GM12865 (cell line): ENCODE measurements at regions not wholly inside any gene's neighbourhood (a gene's known extent, or its start where the extent isn't known, plus 50 kb on each side); places are given as distances from the start of the nearest gene placed in this dataset.
A peak's percentile ranks its signal among the peaks of the same experiment; 100 is the strongest.
"Not testable (repeated sequence)": the region's sequence is repeated elsewhere in the genome, so short reads cannot be mapped to it uniquely, and the experiment has no call there.

Experiments
- DNase-seq: peaks from one replicate; pipeline ENCODE4 v3.0.0; 2010; ENCODE audit warnings: low read depth
- H3K4me3 ChIP-seq: 2 replicates; pipeline ENCODE4 v1.5.1; 2011; ENCODE audit warnings: mild to moderate bottlenecking, low read depth, low read length, control low read depth
- TF ChIP-seq, protein P1 (sequence below): IDR thresholded peaks from 2 replicates; pipeline ENCODE4 v1.5.1; 2011; ENCODE audit warnings: low read length, control low read depth, low read depth, inconsistent platforms; ENCODE audit not compliant: insufficient read depth; ENCODE audit errors: missing control alignments

DNA sequence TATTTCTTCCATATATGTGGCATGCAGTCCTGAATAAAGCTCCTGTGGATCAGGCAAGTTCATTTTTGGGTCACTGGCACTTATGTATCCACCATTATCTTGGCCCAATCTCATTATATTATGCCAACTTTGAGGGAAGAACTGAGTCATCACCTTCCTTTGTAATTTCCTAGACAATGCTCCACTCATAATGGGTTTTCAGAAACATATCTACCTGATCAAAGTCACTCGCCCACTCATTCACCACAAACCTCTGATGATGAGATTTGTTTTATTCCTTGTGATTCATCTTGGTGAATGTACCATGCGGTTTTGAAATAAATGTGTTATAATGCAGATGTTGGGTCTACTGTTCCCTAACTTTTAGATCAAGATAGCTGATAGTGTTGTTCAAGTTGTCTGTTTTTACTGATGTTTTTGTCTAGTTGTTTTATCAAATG is 525.8 kb downstream of the KIF20B start:
- DNase-seq, result no peak
- TF ChIP-seq, protein P1, sequence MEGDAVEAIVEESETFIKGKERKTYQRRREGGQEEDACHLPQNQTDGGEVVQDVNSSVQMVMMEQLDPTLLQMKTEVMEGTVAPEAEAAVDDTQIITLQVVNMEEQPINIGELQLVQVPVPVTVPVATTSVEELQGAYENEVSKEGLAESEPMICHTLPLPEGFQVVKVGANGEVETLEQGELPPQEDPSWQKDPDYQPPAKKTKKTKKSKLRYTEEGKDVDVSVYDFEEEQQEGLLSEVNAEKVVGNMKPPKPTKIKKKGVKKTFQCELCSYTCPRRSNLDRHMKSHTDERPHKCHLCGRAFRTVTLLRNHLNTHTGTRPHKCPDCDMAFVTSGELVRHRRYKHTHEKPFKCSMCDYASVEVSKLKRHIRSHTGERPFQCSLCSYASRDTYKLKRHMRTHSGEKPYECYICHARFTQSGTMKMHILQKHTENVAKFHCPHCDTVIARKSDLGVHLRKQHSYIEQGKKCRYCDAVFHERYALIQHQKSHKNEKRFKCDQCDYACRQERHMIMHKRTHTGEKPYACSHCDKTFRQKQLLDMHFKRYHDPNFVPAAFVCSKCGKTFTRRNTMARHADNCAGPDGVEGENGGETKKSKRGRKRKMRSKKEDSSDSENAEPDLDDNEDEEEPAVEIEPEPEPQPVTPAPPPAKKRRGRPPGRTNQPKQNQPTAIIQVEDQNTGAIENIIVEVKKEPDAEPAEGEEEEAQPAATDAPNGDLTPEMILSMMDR, result no peak

DNA sequence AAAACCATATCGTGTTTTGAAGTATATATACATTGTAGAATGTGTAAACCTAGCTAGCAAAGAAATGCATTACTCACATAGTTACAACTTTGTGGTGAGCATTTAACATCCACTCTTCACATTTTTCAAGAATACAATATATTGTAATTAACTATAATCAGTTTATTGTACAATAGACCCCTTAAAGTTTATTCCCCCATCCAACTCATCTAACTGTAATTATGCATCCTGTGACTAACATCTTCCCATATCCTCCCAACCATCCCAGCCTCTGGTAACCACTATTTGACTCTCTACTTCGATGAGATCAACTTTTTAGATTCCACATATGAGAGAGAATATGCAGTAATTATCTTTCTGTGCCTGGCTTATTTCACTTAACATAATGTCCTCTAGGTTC is 526.4 kb downstream of the KIF20B start:
- DNase-seq, result no peak
- TF ChIP-seq, protein P1, result no peak

More for the DNA sequence above, 525.8 kb downstream of the KIF20B start:
- H3K4me3 ChIP-seq, result no peak overlapping the region

DNA sequence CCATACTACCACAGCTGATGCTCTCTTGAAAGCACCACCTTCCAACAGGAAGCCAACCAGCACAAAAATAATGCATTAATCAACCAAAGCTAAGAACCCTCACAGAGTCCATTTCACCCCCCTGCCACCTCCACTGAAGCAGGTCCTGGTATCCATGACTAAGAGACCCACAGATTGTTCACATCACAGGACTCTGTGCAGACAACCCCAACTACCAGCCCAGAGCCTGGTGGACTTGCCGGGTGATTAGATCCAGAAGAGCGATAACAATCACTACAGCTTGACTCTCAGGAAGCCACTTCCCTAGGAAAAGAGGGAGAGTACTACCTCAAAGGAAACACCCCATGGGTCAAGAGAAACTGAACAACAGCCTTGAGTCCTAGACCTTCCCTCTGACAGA is 528.1 kb downstream of the KIF20B start:
- TF ChIP-seq, protein P1, result no peak
- no peak for DNase-seq
- H3K4me3 ChIP-seq, result no peak overlapping the region

More for the DNA sequence above, 526.4 kb downstream of the KIF20B start:
- no peak overlapping the region for H3K4me3 ChIP-seq

DNA sequence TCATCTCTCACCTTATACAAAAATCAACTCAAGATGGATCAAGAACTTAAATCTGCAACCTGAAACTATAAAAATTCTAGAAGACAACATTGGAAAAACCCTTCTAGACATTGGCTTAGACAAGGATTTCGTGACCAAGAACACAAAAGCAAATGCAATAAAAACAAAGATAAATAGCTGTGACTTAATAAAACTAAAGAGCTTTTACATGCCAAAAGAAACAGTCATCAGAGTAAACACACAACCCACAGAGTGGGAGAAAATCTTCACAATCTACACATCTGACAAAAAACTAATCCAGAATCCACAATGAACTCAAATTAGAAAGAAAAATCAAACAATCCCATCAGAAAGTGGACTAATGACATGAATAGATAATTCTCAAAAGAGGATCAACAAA is 532.4 kb downstream of the KIF20B start:
- H3K4me3 ChIP-seq, DNase-seq: not testable (repeated sequence)

DNA sequence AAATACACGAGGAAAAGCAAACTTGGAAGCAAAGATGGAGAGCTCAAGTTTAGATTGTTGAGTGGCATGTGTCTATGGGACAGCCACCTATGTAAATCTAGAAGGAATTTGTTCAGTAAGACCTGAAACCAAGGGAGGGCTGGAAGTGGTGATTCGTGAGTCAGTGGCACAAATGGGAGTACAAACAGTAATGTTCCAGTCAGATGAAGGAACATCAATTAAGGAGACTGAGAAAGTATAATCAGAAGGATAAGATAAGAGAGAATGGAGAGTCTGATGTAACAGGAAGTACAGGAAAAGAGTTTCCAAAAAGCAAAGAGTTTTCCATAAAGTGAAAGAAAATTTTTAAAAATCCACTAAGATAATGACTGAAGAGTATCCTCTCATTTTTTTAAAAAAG is 544.2 kb downstream of the KIF20B start:
- no peak for DNase-seq
- TF ChIP-seq, protein P1, result no peak

DNA sequence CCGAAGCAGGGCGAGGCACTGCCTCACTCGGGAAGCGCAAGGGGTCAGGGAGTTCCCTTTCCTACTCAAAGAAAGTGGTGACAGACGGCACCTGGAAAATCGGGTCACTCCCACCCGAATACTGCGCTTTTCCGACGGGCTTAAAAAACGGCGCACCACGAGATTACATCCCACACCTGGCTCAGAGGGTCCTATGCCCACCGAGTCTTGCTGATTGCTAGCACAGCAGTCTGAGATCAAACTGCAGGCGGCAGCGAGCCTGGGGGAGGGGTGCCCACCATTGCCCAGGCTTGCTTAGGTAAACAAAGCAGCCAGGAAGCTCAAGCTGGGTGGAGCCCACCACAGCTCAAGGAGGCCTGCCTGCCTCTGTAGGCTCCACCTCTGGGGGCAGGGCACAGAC is 549.4 kb downstream of the KIF20B start:
- DNase-seq, H3K4me3 ChIP-seq: not testable (repeated sequence)

More for the DNA sequence above, 544.2 kb downstream of the KIF20B start:
- no peak overlapping the region for H3K4me3 ChIP-seq

DNA sequence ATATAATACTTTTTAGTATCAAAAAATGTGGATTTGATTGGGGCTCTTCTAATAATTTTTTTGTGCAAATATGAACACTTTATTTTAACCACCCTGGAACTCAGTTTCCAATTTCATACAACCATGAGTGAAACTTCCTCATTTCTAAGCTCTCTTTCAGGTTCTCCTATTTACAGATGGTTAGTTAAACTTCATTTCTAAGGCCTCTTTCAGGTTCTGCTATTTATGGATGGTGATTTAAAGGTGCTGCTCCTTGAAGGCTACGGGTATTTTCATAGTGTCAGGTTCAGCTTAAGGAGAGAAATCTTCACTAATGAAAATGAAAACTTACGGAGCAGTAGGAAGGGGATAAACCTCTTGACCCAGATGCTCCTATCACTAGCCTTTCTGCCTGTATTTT is 568.3 kb downstream of the KIF20B start:
- peak; percentile 8 for DNase-seq
- TF ChIP-seq, protein P1, result no peak
- H3K4me3 ChIP-seq, result no peak overlapping the region

DNA sequence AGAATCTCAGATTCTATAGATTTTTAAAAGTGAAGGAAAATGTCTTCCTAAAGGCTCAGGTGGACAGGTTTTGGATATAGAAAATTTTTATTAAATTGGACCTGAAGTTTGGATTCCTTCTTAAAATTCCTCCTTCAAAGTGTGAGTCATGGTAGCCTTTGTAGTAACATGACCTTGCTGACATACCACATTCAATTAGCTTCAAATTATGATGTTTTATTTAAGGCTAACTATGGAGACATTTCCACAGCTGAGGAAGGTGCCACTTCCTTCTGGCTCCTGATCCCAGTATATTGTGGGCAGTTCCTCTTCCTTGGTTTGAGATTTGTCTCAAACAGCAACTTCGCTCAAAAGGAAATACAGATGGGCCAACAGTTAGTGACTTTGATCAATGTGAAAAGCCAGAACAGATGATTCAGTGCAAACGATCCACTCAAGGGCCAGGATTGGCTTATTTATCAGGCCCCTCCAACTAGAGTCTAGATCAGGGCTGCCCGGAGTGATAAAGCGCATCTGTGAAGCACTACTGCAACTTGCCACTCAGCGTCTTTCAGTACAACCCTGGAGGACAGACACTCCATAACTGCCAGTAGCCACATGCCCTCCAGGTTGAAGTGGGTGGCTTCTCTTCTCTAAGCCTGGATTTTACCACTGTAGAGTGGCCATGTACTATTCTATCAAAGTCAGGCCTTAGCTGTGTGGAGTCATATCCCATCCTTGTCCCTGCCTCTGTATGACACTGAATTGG is 573.5 kb downstream of the KIF20B start:
- H3K4me3 ChIP-seq, result no peak overlapping the region
- TF ChIP-seq, protein P1, result no peak
- no peak for DNase-seq
